GM23338 (cell line): ENCODE measurements at regions not wholly inside any gene's neighbourhood (a gene's known extent, or its start where the extent isn't known, plus 50 kb on each side); places are given as distances from the start of the nearest gene placed in this dataset.

ENCODE experiments used
- ATAC-seq: fragments of 200-7000 bp; cut with Tn5 transposase; 3 replicates; pipeline ENCODE4 v1.9.1; 2020
- DNase-seq: peaks from one replicate; pipeline ENCODE4 v3.0.0-alpha.2; 2015; ENCODE audit warnings: low spot score
- H2AFZ ChIP-seq: fragments of 200-600 bp; sonication (generic); 2 replicates; pipeline ENCODE4 v1.8.0; 2016; ENCODE audit warnings: antibody characterized with exemption, mild to moderate bottlenecking, moderate library complexity
- H3F3A ChIP-seq: fragments of 200-600 bp; sonication (generic); replicated peaks from 2 replicates; pipeline ENCODE4 v1.8.0; 2017; ENCODE audit warnings: antibody characterized with exemption, mixed run types, low read depth
- H3K27ac ChIP-seq: fragments of 200-600 bp; sonication (generic); 2 replicates; pipeline ENCODE4 v1.6.1; 2016; ENCODE audit warnings: low read depth
- H3K27me3 ChIP-seq: fragments of 200-600 bp; sonication (generic); 2 replicates; pipeline ENCODE4 v1.8.0; 2016; ENCODE audit warnings: mild to moderate bottlenecking, mixed run types, moderate library complexity; ENCODE audit not compliant: insufficient read depth
- H3K36me3 ChIP-seq: fragments of 200-600 bp; sonication (generic); 2 replicates; pipeline ENCODE4 v1.8.0; 2016; ENCODE audit warnings: mild to moderate bottlenecking; ENCODE audit not compliant: insufficient read depth
- H3K4me1 ChIP-seq: fragments of 200-600 bp; sonication (generic); 2 replicates; pipeline ENCODE4 v1.8.0; 2016; ENCODE audit warnings: mild to moderate bottlenecking, moderate library complexity; ENCODE audit not compliant: insufficient read depth
- H3K4me2 ChIP-seq: fragments of 200-600 bp; sonication (generic); 2 replicates; pipeline ENCODE4 v1.7.1; 2017; ENCODE audit warnings: mixed run types
- H3K4me3 ChIP-seq: fragments of 200-600 bp; sonication (generic); 2 replicates; pipeline ENCODE4 v1.6.1; 2016; ENCODE audit warnings: mixed run types
- H3K79me2 ChIP-seq: fragments of 200-600 bp; sonication (generic); replicated peaks from 2 replicates; pipeline ENCODE4 v1.8.0; 2017; ENCODE audit warnings: mild to moderate bottlenecking; ENCODE audit not compliant: insufficient read depth
- H3K9me2 ChIP-seq: fragments of 200-600 bp; sonication (generic); 2 replicates; pipeline ENCODE4 v1.8.0; 2017; ENCODE audit not compliant: insufficient read depth
- H4K20me1 ChIP-seq: fragments of 200-600 bp; sonication (generic); replicated peaks from 2 replicates; pipeline ENCODE4 v1.8.0; 2017; ENCODE audit warnings: mild to moderate bottlenecking; ENCODE audit not compliant: insufficient read depth
- H3K27ac Mint-ChIP-seq: 2 replicates; pipeline ENCODE4 v1.8.0; 2020; ENCODE audit warnings: inconsistent platforms, mild to moderate bottlenecking, moderate library complexity, mixed read lengths
- H3K27me3 Mint-ChIP-seq: 3 replicates; pipeline ENCODE4 v1.8.0; 2022; ENCODE audit warnings: low read depth, mild to moderate bottlenecking, moderate library complexity, mixed read lengths, inconsistent platforms; ENCODE audit not compliant: insufficient read depth, poor library complexity
- H3K36me3 Mint-ChIP-seq: 3 replicates; pipeline ENCODE4 v1.8.0; 2021; ENCODE audit warnings: low read depth, mild to moderate bottlenecking, inconsistent platforms, moderate library complexity, mixed read lengths
- H3K4me1 Mint-ChIP-seq: 3 replicates; pipeline ENCODE4 v1.8.0; 2020; ENCODE audit warnings: mild to moderate bottlenecking, inconsistent platforms, mixed read lengths
- H3K4me3 Mint-ChIP-seq: 3 replicates; pipeline ENCODE4 v1.8.0; 2021; ENCODE audit warnings: moderate library complexity, mild to moderate bottlenecking, inconsistent platforms, mixed read lengths
- H3K9me3 Mint-ChIP-seq: 3 replicates; pipeline ENCODE4 v1.8.0; 2020; ENCODE audit warnings: moderate library complexity, mild to moderate bottlenecking, inconsistent platforms, mixed read lengths
- CREB1 ChIP-seq: fragments of 250-450 bp; sonication (Bioruptor Pico); IDR thresholded peaks from 2 replicates; pipeline ENCODE4 v1.5.0; 2020; ENCODE audit warnings: low read depth, mild to moderate bottlenecking, moderate library complexity
- CTCF ChIP-seq, 2 experiments: fragments of 200-600 bp in 1 of 2; sonication (generic) in 1 of 2; conservative IDR thresholded peaks; 2 replicates each; pipeline versions ENCODE4 v1.5.1 to v1.6.1; 2016 to 2017; ENCODE audit warnings: antibody characterized with exemption in 2 of 2, low read depth in 2 of 2, mild to moderate bottlenecking in 2 of 2, moderate library complexity in 1 of 2
- EZH2phosphoT487 ChIP-seq: fragments of 200-600 bp; sonication (generic); IDR thresholded peaks from one replicate; pipeline ENCODE4 v1.8.1; 2018; ENCODE audit warnings: antibody characterized with exemption; ENCODE audit not compliant: unreplicated experiment
- JUNB ChIP-seq: IDR thresholded peaks from one replicate; pipeline ENCODE4 v1.6.1; 2016; ENCODE audit warnings: antibody characterized with exemption; ENCODE audit not compliant: unreplicated experiment
- NANOG ChIP-seq: IDR thresholded peaks from 2 replicates; pipeline ENCODE4 v1.6.1; 2016; ENCODE audit warnings: antibody characterized with exemption, borderline replicate concordance
- STAT1 ChIP-seq: IDR thresholded peaks from one replicate; pipeline ENCODE4 v1.6.1; 2016; ENCODE audit warnings: antibody characterized with exemption; ENCODE audit not compliant: unreplicated experiment
- ZNF114 ChIP-seq: fragments of 250-450 bp; sonication (Bioruptor Pico); IDR thresholded peaks from 2 replicates; pipeline ENCODE4 v1.5.0; 2020; ENCODE audit warnings: mild to moderate bottlenecking, moderate library complexity
- ZNF331 ChIP-seq: fragments of 250-450 bp; sonication (Bioruptor Pico); IDR thresholded peaks from 2 replicates; pipeline ENCODE4 v1.5.0; 2020; ENCODE audit warnings: low read depth, mild to moderate bottlenecking, moderate library complexity
- TF ChIP-seq, protein P1 (sequence below): IDR thresholded peaks from 2 replicates; pipeline ENCODE4 v1.6.1; 2016; ENCODE audit warnings: antibody characterized with exemption
- TF ChIP-seq, protein P2 (sequence below): fragments of 250-450 bp; sonication (Bioruptor Pico); IDR thresholded peaks from 2 replicates; pipeline ENCODE4 v1.5.0; 2020; ENCODE audit warnings: mild to moderate bottlenecking, moderate library complexity
- TF ChIP-seq, protein P3 (sequence below): IDR thresholded peaks from one replicate; pipeline ENCODE4 v1.6.1; 2018; ENCODE audit warnings: antibody characterized with exemption; ENCODE audit not compliant: unreplicated experiment

- TF ChIP-seq, protein P1, sequence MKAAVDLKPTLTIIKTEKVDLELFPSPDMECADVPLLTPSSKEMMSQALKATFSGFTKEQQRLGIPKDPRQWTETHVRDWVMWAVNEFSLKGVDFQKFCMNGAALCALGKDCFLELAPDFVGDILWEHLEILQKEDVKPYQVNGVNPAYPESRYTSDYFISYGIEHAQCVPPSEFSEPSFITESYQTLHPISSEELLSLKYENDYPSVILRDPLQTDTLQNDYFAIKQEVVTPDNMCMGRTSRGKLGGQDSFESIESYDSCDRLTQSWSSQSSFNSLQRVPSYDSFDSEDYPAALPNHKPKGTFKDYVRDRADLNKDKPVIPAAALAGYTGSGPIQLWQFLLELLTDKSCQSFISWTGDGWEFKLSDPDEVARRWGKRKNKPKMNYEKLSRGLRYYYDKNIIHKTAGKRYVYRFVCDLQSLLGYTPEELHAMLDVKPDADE, result no peak
- TF ChIP-seq, protein P2, sequence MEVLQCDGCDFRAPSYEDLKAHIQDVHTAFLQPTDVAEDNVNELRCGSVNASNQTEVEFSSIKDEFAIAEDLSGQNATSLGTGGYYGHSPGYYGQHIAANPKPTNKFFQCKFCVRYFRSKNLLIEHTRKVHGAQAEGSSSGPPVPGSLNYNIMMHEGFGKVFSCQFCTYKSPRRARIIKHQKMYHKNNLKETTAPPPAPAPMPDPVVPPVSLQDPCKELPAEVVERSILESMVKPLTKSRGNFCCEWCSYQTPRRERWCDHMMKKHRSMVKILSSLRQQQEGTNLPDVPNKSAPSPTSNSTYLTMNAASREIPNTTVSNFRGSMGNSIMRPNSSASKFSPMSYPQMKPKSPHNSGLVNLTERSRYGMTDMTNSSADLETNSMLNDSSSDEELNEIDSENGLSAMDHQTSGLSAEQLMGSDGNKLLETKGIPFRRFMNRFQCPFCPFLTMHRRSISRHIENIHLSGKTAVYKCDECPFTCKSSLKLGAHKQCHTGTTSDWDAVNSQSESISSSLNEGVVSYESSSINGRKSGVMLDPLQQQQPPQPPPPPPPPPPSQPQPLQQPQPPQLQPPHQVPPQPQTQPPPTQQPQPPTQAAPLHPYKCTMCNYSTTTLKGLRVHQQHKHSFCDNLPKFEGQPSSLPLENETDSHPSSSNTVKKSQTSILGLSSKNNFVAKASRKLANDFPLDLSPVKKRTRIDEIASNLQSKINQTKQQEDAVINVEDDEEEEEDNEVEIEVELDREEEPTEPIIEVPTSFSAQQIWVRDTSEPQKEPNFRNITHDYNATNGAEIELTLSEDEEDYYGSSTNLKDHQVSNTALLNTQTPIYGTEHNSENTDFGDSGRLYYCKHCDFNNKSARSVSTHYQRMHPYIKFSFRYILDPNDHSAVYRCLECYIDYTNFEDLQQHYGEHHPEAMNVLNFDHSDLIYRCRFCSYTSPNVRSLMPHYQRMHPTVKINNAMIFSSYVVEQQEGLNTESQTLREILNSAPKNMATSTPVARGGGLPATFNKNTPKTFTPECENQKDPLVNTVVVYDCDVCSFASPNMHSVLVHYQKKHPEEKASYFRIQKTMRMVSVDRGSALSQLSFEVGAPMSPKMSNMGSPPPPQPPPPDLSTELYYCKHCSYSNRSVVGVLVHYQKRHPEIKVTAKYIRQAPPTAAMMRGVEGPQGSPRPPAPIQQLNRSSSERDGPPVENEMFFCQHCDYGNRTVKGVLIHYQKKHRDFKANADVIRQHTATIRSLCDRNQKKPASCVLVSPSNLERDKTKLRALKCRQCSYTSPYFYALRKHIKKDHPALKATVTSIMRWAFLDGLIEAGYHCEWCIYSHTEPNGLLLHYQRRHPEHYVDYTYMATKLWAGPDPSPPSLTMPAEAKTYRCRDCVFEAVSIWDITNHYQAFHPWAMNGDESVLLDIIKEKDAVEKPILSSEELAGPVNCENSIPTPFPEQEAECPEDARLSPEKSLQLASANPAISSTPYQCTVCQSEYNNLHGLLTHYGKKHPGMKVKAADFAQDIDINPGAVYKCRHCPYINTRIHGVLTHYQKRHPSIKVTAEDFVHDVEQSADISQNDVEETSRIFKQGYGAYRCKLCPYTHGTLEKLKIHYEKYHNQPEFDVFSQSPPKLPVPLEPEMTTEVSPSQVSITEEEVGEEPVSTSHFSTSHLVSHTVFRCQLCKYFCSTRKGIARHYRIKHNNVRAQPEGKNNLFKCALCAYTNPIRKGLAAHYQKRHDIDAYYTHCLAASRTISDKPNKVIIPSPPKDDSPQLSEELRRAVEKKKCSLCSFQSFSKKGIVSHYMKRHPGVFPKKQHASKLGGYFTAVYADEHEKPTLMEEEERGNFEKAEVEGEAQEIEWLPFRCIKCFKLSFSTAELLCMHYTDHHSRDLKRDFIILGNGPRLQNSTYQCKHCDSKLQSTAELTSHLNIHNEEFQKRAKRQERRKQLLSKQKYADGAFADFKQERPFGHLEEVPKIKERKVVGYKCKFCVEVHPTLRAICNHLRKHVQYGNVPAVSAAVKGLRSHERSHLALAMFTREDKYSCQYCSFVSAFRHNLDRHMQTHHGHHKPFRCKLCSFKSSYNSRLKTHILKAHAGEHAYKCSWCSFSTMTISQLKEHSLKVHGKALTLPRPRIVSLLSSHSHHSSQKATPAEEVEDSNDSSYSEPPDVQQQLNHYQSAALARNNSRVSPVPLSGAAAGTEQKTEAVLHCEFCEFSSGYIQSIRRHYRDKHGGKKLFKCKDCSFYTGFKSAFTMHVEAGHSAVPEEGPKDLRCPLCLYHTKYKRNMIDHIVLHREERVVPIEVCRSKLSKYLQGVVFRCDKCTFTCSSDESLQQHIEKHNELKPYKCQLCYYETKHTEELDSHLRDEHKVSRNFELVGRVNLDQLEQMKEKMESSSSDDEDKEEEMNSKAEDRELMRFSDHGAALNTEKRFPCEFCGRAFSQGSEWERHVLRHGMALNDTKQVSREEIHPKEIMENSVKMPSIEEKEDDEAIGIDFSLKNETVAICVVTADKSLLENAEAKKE (CRISPR knock-in tag), result no peak
These were observed 51.4 kb upstream of the ITGA6 start (continued) for GRCh38 chr2:172376016-172376415.

GRCh38 chr2:172376505-172377125, 50.8 kb upstream of the ITGA6 start:
- Mint-ChIP-seq H3K9me3 (peaks cover 18% of the 10 kb centered on the region), H3K27ac (no peak overlapping the region), H3K4me3 (no peak overlapping the region), H3K36me3 (peaks cover 20% of the 10 kb centered on the region), H3K27me3 (peaks cover 12% of the 10 kb centered on the region), H3K4me1 (peaks cover 35% of the 10 kb centered on the region)
- peaks cover 10% of the 10 kb centered on the region for H3K4me1 ChIP-seq
- no peak for ATAC-seq
- H4K20me1 ChIP-seq, result no peaks in the 10 kb centered on the region
- no peak overlapping the region for H2AFZ ChIP-seq
- H3K36me3 ChIP-seq, result no peaks in the 10 kb centered on the region
- no peak for DNase-seq
- H3K9me2 ChIP-seq, result peaks cover 10% of the 10 kb centered on the region; the same call in 1 of the 2 replicates
- H3K27ac ChIP-seq, result no peak overlapping the region
- H3K79me2 ChIP-seq, result no peaks in the 10 kb centered on the region
- no peaks in the 10 kb centered on the region for H3K27me3 ChIP-seq
- no peak overlapping the region for H3K4me2 ChIP-seq
- H3K4me3 ChIP-seq, result no peak overlapping the region
- H3F3A ChIP-seq, result peaks cover 17% of the 10 kb centered on the region
- TF ChIP-seq JUNB (no peak), NANOG (no peak), ZNF114 (CRISPR knock-in tag) (no peak), ZNF331 (no peak), STAT1 (no peak), CTCF (conservative IDR thresholded peaks at IDR 0.05; ENCODE audit: low read depth in 2 of 2) (no peak), CREB1 (CRISPR knock-in tag) (no peak), EZH2phosphoT487 (no peak)
- TF ChIP-seq, protein P1, result no peak
- TF ChIP-seq, protein P3, sequence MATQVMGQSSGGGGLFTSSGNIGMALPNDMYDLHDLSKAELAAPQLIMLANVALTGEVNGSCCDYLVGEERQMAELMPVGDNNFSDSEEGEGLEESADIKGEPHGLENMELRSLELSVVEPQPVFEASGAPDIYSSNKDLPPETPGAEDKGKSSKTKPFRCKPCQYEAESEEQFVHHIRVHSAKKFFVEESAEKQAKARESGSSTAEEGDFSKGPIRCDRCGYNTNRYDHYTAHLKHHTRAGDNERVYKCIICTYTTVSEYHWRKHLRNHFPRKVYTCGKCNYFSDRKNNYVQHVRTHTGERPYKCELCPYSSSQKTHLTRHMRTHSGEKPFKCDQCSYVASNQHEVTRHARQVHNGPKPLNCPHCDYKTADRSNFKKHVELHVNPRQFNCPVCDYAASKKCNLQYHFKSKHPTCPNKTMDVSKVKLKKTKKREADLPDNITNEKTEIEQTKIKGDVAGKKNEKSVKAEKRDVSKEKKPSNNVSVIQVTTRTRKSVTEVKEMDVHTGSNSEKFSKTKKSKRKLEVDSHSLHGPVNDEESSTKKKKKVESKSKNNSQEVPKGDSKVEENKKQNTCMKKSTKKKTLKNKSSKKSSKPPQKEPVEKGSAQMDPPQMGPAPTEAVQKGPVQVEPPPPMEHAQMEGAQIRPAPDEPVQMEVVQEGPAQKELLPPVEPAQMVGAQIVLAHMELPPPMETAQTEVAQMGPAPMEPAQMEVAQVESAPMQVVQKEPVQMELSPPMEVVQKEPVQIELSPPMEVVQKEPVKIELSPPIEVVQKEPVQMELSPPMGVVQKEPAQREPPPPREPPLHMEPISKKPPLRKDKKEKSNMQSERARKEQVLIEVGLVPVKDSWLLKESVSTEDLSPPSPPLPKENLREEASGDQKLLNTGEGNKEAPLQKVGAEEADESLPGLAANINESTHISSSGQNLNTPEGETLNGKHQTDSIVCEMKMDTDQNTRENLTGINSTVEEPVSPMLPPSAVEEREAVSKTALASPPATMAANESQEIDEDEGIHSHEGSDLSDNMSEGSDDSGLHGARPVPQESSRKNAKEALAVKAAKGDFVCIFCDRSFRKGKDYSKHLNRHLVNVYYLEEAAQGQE, result no peak
